ENCODE measurements at regions not wholly inside any gene's neighbourhood (a gene's known extent, or its start where the extent isn't known, plus 50 kb on each side); places are given as distances from the start of the nearest gene placed in this dataset.
A peak's percentile ranks its signal among the peaks of the same experiment; 100 is the strongest.

GRCh38 chr9:118586978-118587377 lies 782.3 kb downstream of the BRINP1 start:
- H3K4me3 ChIP-seq (ENCODE audit: low read depth, low read length) = no peak overlapping the region
- no peak overlapping the region for H3K27ac ChIP-seq
- no peak for DNase-seq
- no peaks in the 10 kb centered on the region for H3K9me3 ChIP-seq (ENCODE audit: severe bottlenecking)
- no peak for TF ChIP-seq CTCF (IDR thresholded peaks at IDR 0.05; ENCODE audit: low read depth, low read length)
- H3K36me3 ChIP-seq = no peaks in the 10 kb centered on the region
- no peaks in the 10 kb centered on the region for H3K27me3 ChIP-seq (ENCODE audit: insufficient read depth, low read depth, severe bottlenecking)

- H3K36me3 ChIP-seq = no peaks in the 10 kb centered on the region
- no peaks in the 10 kb centered on the region for H3K27me3 ChIP-seq (ENCODE audit: insufficient read depth, low read depth, severe bottlenecking)
- no peak for TF ChIP-seq CTCF (IDR thresholded peaks at IDR 0.05; ENCODE audit: low read depth, low read length)
- no peak overlapping the region for H3K27ac ChIP-seq
- no peak overlapping the region for H3K4me3 ChIP-seq (ENCODE audit: low read depth, low read length)
- H3K9me3 ChIP-seq (ENCODE audit: severe bottlenecking) = no peaks in the 10 kb centered on the region
- DNase-seq = no peak
These were observed 774.8 kb downstream of the BRINP1 start for GRCh38 chr9:118594428-118594827.

GRCh38 chr9:118595719-118596305 lies 773.4 kb downstream of the BRINP1 start:
- TF ChIP-seq CTCF (IDR thresholded peaks at IDR 0.05; ENCODE audit: low read depth, low read length) = peak; percentile 86
- no peaks in the 10 kb centered on the region for H3K9me3 ChIP-seq (ENCODE audit: severe bottlenecking)
- no peak overlapping the region for H3K4me3 ChIP-seq (ENCODE audit: low read depth, low read length)
- peak; percentile 72 for DNase-seq
- H3K27ac ChIP-seq = no peak overlapping the region
- H3K27me3 ChIP-seq (ENCODE audit: insufficient read depth, low read depth, severe bottlenecking) = no peaks in the 10 kb centered on the region
- H3K36me3 ChIP-seq = no peaks in the 10 kb centered on the region

GRCh38 chr9:118596374-118597015 lies 772.7 kb downstream of the BRINP1 start:
- no peaks in the 10 kb centered on the region for H3K9me3 ChIP-seq (ENCODE audit: severe bottlenecking)
- H3K36me3 ChIP-seq = no peaks in the 10 kb centered on the region
- H3K27me3 ChIP-seq (ENCODE audit: insufficient read depth, low read depth, severe bottlenecking) = no peaks in the 10 kb centered on the region
- TF ChIP-seq CTCF (IDR thresholded peaks at IDR 0.05; ENCODE audit: low read depth, low read length) = no peak
- no peak overlapping the region for H3K27ac ChIP-seq
- no peak for DNase-seq
- no peak overlapping the region for H3K4me3 ChIP-seq (ENCODE audit: low read depth, low read length)

- no peak for TF ChIP-seq CTCF (IDR thresholded peaks at IDR 0.05; ENCODE audit: low read depth, low read length)
- Histone ChIP-seq H3K9me3 (ENCODE audit: severe bottlenecking) (no peaks in the 10 kb centered on the region), H3K27ac (no peak overlapping the region), H3K4me3 (ENCODE audit: low read depth, low read length) (no peak overlapping the region), H3K36me3 (no peaks in the 10 kb centered on the region), H3K27me3 (ENCODE audit: insufficient read depth, low read depth, severe bottlenecking) (no peaks in the 10 kb centered on the region)
- no peak for DNase-seq
These were observed 762.6 kb downstream of the BRINP1 start for GRCh38 chr9:118606668-118607067.

Data from WERI-Rb-1 (cell line).